A673 (cell line): ENCODE measurements at regions not wholly inside any gene's neighbourhood (a gene's known extent, or its start where the extent isn't known, plus 50 kb on each side); places are given as distances from the start of the nearest gene placed in this dataset.

ENCODE experiments used
- EZH2 ChIP-seq: fragments of 200-600 bp; sonication (generic); IDR thresholded peaks from 2 replicates; pipeline ENCODE4 v1.6.1; 2017; ENCODE audit warnings: borderline replicate concordance, low read depth, mild to moderate bottlenecking, mixed read lengths, antibody characterized with exemption, low read length; ENCODE audit not compliant: poor library complexity, severe bottlenecking
- TF ChIP-seq, protein P1 (sequence below): fragments of 300-800, 200-600 bp; sonication (generic); conservative IDR thresholded peaks from 2 replicates; pipeline ENCODE4 v1.5.1; 2017; ENCODE audit warnings: low read depth, mild to moderate bottlenecking, antibody characterized with exemption, low read length, moderate library complexity, mixed read lengths

DNA sequence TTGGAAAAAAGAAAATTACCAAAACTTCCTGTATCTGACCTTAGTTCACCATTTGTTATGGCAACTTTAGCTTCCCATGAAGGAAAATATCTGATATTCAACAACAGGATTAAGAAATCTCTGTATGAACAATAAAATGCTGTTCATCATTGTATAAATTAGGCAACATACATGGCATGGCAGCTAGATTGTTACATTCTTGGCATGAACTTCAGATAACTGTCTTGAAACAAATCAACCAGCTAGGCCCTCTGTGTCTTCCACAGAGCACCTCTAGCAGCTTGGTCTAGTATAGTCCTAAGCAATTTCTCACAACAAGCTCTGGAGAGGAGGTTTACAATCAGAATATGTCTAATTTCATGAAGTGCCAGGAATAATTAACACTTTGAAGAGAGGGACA, 105.4 kb upstream of the PCDH7 start:
- TF ChIP-seq, protein P1, sequence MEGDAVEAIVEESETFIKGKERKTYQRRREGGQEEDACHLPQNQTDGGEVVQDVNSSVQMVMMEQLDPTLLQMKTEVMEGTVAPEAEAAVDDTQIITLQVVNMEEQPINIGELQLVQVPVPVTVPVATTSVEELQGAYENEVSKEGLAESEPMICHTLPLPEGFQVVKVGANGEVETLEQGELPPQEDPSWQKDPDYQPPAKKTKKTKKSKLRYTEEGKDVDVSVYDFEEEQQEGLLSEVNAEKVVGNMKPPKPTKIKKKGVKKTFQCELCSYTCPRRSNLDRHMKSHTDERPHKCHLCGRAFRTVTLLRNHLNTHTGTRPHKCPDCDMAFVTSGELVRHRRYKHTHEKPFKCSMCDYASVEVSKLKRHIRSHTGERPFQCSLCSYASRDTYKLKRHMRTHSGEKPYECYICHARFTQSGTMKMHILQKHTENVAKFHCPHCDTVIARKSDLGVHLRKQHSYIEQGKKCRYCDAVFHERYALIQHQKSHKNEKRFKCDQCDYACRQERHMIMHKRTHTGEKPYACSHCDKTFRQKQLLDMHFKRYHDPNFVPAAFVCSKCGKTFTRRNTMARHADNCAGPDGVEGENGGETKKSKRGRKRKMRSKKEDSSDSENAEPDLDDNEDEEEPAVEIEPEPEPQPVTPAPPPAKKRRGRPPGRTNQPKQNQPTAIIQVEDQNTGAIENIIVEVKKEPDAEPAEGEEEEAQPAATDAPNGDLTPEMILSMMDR = no peak
- no peak for TF ChIP-seq EZH2
